Tibial artery (tissue), 4 donors: ENCODE measurements at regions not wholly inside any gene's neighbourhood (a gene's known extent, or its start where the extent isn't known, plus 50 kb on each side); places are given as distances from the start of the nearest gene placed in this dataset.
"Not testable (repeated sequence)": the region's sequence is repeated elsewhere in the genome, so short reads cannot be mapped to it uniquely, and the experiment has no call there.

Experiments used
- DNase-seq, 2 donors: peaks; one replicate each; pipeline ENCODE4 v3.0.0-alpha.2; 2019
- H3K27ac ChIP-seq, 2 donors: fragments of 200-600 bp; sonication (generic) in 1 of 2; 1 replicate in 1 of 2; 2 replicates in 1 of 2; pipeline ENCODE4 v1.5.1; 2018 to 2019; ENCODE audit warnings: mild to moderate bottlenecking in 1 of 2
- H3K27me3 ChIP-seq, 2 donors: fragments of 200-600 bp; sonication (generic) in 1 of 2; one replicate each; pipeline versions ENCODE4 v1.5.1 to v1.6.0; 2016 to 2019
- H3K36me3 ChIP-seq, 3 donors: fragments of 200-600 bp; sonication (generic) in 2 of 3; one replicate each; pipeline ENCODE4 v1.5.1; 2016 to 2019; ENCODE audit warnings: mild to moderate bottlenecking in 2 of 3
- H3K4me1 ChIP-seq, 4 donors: fragments of 200-600 bp; sonication (generic) in 2 of 4; 1 replicate in 3 of 4; 2 replicates in 1 of 4; pipeline ENCODE4 v1.5.1; 2016 to 2019
- H3K4me3 ChIP-seq, 2 donors: fragments of 200-600 bp; sonication (generic) in 1 of 2; 1 replicate in 1 of 2; 2 replicates in 1 of 2; pipeline ENCODE4 v1.5.1; 2018 to 2019; ENCODE audit warnings: mild to moderate bottlenecking in 2 of 2
- H3K9me3 ChIP-seq, 3 donors: fragments of 200-600 bp; sonication (generic) in 1 of 3; one replicate each; pipeline ENCODE4 v1.5.1; 2016 to 2019
- intact Hi-C: fragments of 100-400 bp; cut with DNase I; formaldehyde crosslinking; loops from one replicate; pipeline ENCODE4 v1.15.0; 2023; ENCODE audit warnings: low total_unique reads
- TF ChIP-seq, protein P1 (sequence below), 2 experiments: fragments of 200-600 bp in 1 of 2; fragments of 450-650 bp in 1 of 2; IDR thresholded peaks; one replicate each; pipeline ENCODE4 v1.5.1; 2017 to 2019; ENCODE audit warnings: antibody characterized with exemption in 2 of 2, mild to moderate bottlenecking in 1 of 2, moderate library complexity in 1 of 2

DNA sequence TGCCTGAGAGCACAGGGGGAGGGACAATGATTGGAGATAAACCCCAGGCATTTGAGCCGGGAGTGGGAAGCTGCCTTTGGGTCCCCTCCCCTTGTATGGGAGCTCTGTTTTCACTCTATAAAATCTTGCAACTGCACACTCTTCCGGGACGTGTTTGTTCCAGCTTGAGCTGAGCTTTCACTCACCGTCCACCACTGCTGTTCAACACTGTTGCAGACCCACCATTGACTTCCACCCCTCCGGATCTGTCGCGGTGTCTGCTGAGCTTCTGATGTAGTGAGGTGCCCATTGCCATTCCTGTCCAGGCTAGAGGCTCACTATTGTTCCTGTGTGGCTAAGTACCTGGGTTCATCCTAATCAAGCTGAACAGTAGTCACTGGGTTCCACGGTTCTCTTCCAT is 231.6 kb upstream of the CWC22 start:
- no peak for DNase-seq

DNA sequence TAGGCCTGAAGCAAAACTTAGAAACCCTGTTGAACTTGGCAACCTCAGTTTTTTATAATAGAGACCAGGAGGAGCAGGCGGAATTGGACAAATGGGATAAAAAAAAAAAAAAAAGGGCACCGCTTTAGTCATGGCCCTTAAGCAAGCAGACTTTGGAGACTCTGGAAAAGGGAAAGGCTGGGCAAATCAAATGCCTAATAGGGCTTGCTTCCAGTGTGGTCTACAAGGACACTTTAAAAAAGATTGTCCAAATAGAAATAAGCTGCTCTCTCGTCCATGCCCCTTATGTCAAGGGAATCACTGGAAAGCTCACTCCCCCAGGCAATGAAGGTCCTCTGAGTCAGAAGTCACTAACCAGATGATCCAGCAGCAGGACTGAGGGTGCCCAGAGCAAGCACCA is 229.0 kb upstream of the CWC22 start:
- H3K4me1 ChIP-seq, H3K27ac ChIP-seq, DNase-seq, H3K36me3 ChIP-seq, H3K27me3 ChIP-seq, H3K4me3 ChIP-seq, intact Hi-C loops, H3K9me3 ChIP-seq: not testable (repeated sequence)

More for the DNA sequence above, 231.6 kb upstream of the CWC22 start:
- Histone ChIP-seq H3K4me3 (no peak overlapping the region), H3K27me3 (no peaks in the 10 kb centered on the region), H3K36me3 (no peaks in the 10 kb centered on the region), H3K4me1 (no peaks in the 10 kb centered on the region), H3K27ac (no peak overlapping the region), H3K9me3 (no peaks in the 10 kb centered on the region)
- intact Hi-C loops, result no loop called here
- TF ChIP-seq, protein P1, sequence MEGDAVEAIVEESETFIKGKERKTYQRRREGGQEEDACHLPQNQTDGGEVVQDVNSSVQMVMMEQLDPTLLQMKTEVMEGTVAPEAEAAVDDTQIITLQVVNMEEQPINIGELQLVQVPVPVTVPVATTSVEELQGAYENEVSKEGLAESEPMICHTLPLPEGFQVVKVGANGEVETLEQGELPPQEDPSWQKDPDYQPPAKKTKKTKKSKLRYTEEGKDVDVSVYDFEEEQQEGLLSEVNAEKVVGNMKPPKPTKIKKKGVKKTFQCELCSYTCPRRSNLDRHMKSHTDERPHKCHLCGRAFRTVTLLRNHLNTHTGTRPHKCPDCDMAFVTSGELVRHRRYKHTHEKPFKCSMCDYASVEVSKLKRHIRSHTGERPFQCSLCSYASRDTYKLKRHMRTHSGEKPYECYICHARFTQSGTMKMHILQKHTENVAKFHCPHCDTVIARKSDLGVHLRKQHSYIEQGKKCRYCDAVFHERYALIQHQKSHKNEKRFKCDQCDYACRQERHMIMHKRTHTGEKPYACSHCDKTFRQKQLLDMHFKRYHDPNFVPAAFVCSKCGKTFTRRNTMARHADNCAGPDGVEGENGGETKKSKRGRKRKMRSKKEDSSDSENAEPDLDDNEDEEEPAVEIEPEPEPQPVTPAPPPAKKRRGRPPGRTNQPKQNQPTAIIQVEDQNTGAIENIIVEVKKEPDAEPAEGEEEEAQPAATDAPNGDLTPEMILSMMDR (IDR thresholded peaks at IDR 0.05), result no peak

DNA sequence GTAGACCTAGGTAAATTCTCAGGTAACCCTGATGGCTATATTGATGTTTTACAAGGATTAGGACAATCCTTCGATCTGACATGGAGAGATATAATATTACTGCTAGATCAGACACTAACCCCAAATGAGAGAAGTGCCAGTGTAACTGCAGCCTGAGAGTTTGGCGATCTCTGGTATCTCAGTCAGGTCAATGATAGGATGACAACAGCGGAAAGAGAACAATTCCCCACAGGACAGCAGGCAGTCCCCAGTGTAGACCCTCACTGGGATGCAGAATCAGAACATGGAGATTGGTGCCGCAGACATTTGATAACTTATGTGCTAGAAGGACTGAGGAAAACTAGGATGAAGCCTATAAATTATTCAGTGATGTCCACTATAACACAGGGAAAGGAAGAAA is 228.4 kb upstream of the CWC22 start:
- H3K9me3 ChIP-seq, H3K4me3 ChIP-seq, H3K4me1 ChIP-seq, H3K27me3 ChIP-seq, intact Hi-C loops, H3K27ac ChIP-seq, H3K36me3 ChIP-seq, DNase-seq: not testable (repeated sequence)

DNA sequence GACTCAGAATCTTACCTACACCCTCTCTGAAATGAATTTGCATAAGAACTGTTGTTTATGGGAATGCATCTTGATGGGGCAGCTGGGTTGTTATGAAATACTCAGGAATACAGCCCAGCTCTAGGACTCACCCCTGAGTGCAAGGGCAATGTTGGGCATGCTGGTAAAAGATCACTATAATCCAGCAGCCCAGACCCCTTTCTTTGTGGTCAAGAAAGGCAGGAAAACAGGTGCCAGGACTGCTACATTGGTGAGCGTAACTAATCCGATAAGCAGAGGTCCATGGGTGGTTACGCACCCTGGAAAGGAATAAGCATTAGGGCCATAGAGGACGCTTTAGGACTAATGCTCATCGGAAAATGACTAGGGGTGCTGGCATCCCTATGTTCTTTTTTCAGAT is 227.9 kb upstream of the CWC22 start:
- H3K27ac ChIP-seq, intact Hi-C loops, H3K4me1 ChIP-seq, H3K36me3 ChIP-seq, H3K9me3 ChIP-seq, DNase-seq, H3K4me3 ChIP-seq, H3K27me3 ChIP-seq: not testable (repeated sequence)

DNA sequence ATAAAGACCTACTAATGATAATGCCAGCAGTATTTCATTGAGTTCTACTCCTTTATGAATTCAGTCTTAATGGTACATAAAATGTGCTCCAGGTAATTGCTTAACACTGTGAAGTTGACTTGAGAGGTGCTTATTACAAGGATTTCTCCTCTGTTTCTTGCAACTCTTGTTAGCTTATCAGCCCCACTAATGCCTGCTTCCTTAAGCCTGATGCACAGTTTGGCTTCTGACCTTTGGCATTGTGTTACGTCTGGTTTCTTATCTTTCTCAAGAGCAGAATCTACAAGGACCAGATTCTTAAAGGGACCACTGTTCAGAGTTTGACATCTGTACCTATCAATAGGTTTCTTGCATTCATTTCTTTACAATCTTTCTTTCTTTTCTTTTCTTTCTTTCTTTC is 223.9 kb upstream of the CWC22 start:
- TF ChIP-seq, protein P1 (IDR thresholded peaks at IDR 0.05), result no peak
- Histone ChIP-seq H3K27me3 (no peaks in the 10 kb centered on the region), H3K36me3 (no peaks in the 10 kb centered on the region), H3K27ac (no peak overlapping the region), H3K9me3 (no peaks in the 10 kb centered on the region), H3K4me3 (no peak overlapping the region), H3K4me1 (no peaks in the 10 kb centered on the region)
- intact Hi-C loops, result no loop called here
- no peak for DNase-seq

DNA sequence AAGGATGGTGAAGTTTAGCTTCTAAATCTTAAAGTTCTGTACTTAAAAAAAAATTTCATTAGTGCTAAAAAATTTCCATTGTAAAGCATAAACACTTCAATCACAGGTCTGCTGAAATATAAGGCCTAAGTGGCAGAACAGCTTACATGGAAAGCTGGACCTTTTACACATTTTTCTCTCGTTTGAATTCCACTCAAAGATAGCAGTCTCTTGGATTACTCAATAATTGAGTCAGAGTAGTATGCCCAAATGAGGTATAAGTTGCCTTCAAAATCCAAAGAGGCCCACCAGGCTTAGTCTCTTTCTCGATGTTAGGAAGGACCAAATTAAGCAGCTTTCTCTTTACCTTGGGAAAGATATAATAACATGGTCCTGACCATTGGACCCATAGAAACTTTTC is 220.4 kb upstream of the CWC22 start:
- no peaks in the 10 kb centered on the region for H3K4me1 ChIP-seq
- intact Hi-C loops, result no loop called here
- DNase-seq, result no peak
- no peaks in the 10 kb centered on the region for H3K9me3 ChIP-seq
- TF ChIP-seq, protein P1 (IDR thresholded peaks at IDR 0.05), result no peak
- no peaks in the 10 kb centered on the region for H3K27me3 ChIP-seq
- no peaks in the 10 kb centered on the region for H3K36me3 ChIP-seq
- H3K27ac ChIP-seq, result no peak overlapping the region
- no peak overlapping the region for H3K4me3 ChIP-seq

DNA sequence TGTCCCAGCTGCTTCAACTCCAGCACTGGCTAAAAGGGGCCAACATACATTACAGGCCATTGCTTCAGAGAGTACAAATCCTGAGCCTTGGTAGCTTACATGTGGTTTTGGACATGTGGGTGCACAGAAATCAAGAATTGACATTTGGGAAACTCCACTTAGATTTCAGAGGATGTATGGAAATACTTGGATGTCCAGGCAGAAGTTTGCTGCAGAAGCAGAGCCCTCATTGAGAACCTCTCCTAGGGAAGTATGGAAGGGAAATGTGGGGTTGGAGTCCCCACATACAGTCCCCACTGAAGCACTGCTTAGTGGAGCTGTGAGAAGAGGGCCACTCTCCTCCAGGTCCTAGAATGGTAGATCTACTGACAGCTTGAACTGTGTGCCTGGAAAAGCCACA is 218.0 kb upstream of the CWC22 start:
- Histone ChIP-seq H3K27me3 (no peaks in the 10 kb centered on the region), H3K27ac (no peak overlapping the region), H3K4me3 (no peak overlapping the region), H3K4me1 (no peaks in the 10 kb centered on the region), H3K36me3 (no peaks in the 10 kb centered on the region), H3K9me3 (no peaks in the 10 kb centered on the region)
- intact Hi-C loops, result no loop called here
- no peak for DNase-seq
- TF ChIP-seq, protein P1 (IDR thresholded peaks at IDR 0.05), result no peak
